Hepatocyte (in vitro differentiated cells): ENCODE measurements at regions not wholly inside any gene's neighbourhood (a gene's known extent, or its start where the extent isn't known, plus 50 kb on each side); places are given as distances from the start of the nearest gene placed in this dataset.

Source experiments
- DNase-seq: peaks from one replicate; pipeline ENCODE4 v3.0.0-alpha.2; 2016; ENCODE audit warnings: low spot score
- H2AFZ ChIP-seq: fragments of 200-600 bp; sonication (generic); 2 replicates; pipeline ENCODE4 v1.6.0; 2016; ENCODE audit warnings: antibody characterized with exemption, mild to moderate bottlenecking
- H3K27ac ChIP-seq: fragments of 200-600 bp; sonication (generic); 2 replicates; pipeline ENCODE4 v1.5.1; 2016; ENCODE audit warnings: mild to moderate bottlenecking
- H3K27me3 ChIP-seq: fragments of 200-600 bp; sonication (generic); 2 replicates; pipeline ENCODE4 v1.6.1; 2016
- H3K36me3 ChIP-seq: fragments of 200-600 bp; sonication (generic); replicated peaks from 2 replicates; pipeline ENCODE4 v1.5.1; 2016; ENCODE audit warnings: low read depth; ENCODE audit not compliant: insufficient read depth
- H3K4me1 ChIP-seq: fragments of 200-600 bp; sonication (generic); 2 replicates; pipeline ENCODE4 v1.5.1; 2016; ENCODE audit warnings: mild to moderate bottlenecking, moderate library complexity; ENCODE audit not compliant: insufficient read depth
- H3K4me2 ChIP-seq: fragments of 200-600 bp; sonication (generic); 2 replicates; pipeline ENCODE4 v1.6.0; 2016
- H3K4me3 ChIP-seq: fragments of 200-600 bp; sonication (generic); 2 replicates; pipeline ENCODE4 v1.5.1; 2016; ENCODE audit warnings: mild to moderate bottlenecking
- H3K79me2 ChIP-seq: fragments of 200-600 bp; sonication (generic); 2 replicates; pipeline ENCODE4 v1.6.0; 2017; ENCODE audit warnings: mild to moderate bottlenecking
- H3K9me2 ChIP-seq: fragments of 200-600 bp; sonication (generic); replicated peaks from 2 replicates; pipeline ENCODE4 v1.6.0; 2017; ENCODE audit warnings: mild to moderate bottlenecking; ENCODE audit not compliant: insufficient read depth
- H3K9me3 ChIP-seq: fragments of 200-600 bp; sonication (generic); 2 replicates; pipeline ENCODE4 v1.5.1; 2016; ENCODE audit warnings: low read depth, mild to moderate bottlenecking
- H4K20me1 ChIP-seq: fragments of 200-600 bp; sonication (generic); 2 replicates; pipeline ENCODE4 v1.6.0; 2016; ENCODE audit warnings: mild to moderate bottlenecking; ENCODE audit not compliant: insufficient read depth, poor library complexity, severe bottlenecking
- CTCF ChIP-seq: fragments of 200-600 bp; sonication (generic); IDR thresholded peaks from 2 replicates; pipeline ENCODE4 v1.5.1; 2016; ENCODE audit warnings: antibody characterized with exemption, mild to moderate bottlenecking; ENCODE audit not compliant: poor library complexity
- EZH2 ChIP-seq: fragments of 200-600 bp; sonication (generic); IDR thresholded peaks from 2 replicates; pipeline ENCODE4 v1.6.1; 2016; ENCODE audit warnings: antibody characterized with exemption, mild to moderate bottlenecking, borderline replicate concordance
- EZH2phosphoT487 ChIP-seq: fragments of 200-600 bp; sonication (generic); IDR thresholded peaks from one replicate; pipeline ENCODE4 v1.6.1; 2018; ENCODE audit warnings: antibody characterized with exemption, mild to moderate bottlenecking, low read depth, moderate library complexity; ENCODE audit not compliant: unreplicated experiment, severe bottlenecking
- WGBS: methylation state at CpG from one replicate; pipeline ENCODE4 v1.1.6; 2016; ENCODE audit warnings: low lambda C conversion rate; ENCODE audit errors: missing lambda C conversion rate; 5-methylcytosine and 5-hydroxymethylcytosine counted together

- Histone ChIP-seq H3K79me2 (no peaks in the 10 kb centered on the region), H3K36me3 (no peaks in the 10 kb centered on the region), H3K4me1 (no peaks in the 10 kb centered on the region), H2AFZ (no peak overlapping the region), H3K4me3 (no peak overlapping the region), H3K9me2 (no peaks in the 10 kb centered on the region), H3K4me2 (no peak overlapping the region), H3K27me3 (no peaks in the 10 kb centered on the region), H3K27ac (no peak overlapping the region), H4K20me1 (no peaks in the 10 kb centered on the region), H3K9me3 (no peaks in the 10 kb centered on the region)
- no peak for TF ChIP-seq EZH2
- no peak for TF ChIP-seq EZH2phosphoT487
- no peak for TF ChIP-seq CTCF
- no peak for DNase-seq
- WGBS = 69% methylated on average over 4 of the region's 4 CpGs
Measured at GRCh38 chr10:23755556-23755955, 316.7 kb downstream of the OTUD1 start.

DNA sequence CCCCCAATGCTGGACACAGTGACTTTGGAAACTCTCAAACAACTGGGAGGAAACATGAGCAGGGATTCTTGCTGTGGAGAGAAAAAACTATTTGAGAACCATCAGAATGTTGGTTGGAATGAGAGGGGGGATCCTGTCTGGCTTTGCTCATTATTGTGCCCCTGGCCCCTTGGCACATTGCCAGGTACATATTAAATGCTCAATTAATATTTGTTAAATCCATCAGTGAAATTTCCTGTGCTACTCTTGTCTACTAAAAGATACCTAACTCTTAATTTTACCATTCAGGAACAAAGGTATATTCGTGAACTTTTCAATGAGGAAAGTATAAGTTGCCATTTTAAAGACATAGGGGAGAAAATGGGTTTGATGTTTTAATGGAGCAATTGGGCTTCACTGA lies 329.4 kb downstream of the OTUD1 start:
- no peak for DNase-seq
- TF ChIP-seq CTCF (no peak), EZH2phosphoT487 (no peak), EZH2 (no peak)
- H3K9me3 ChIP-seq = no peaks in the 10 kb centered on the region
- H3K79me2 ChIP-seq = no peaks in the 10 kb centered on the region
- H3K9me2 ChIP-seq = no peaks in the 10 kb centered on the region
- no peak overlapping the region for H3K4me3 ChIP-seq
- no peak overlapping the region for H2AFZ ChIP-seq
- no peaks in the 10 kb centered on the region for H4K20me1 ChIP-seq
- H3K36me3 ChIP-seq = no peaks in the 10 kb centered on the region
- WGBS = 91% methylated on average over 1 of the region's 1 CpG
- no peak overlapping the region for H3K27ac ChIP-seq
- no peaks in the 10 kb centered on the region for H3K27me3 ChIP-seq
- H3K4me1 ChIP-seq = no peaks in the 10 kb centered on the region
- H3K4me2 ChIP-seq = no peak overlapping the region

GRCh38 chr10:23777153-23777552 lies 338.3 kb downstream of the OTUD1 start:
- no peaks in the 10 kb centered on the region for H3K4me1 ChIP-seq
- no peak for TF ChIP-seq EZH2phosphoT487
- TF ChIP-seq CTCF = no peak
- no peak for TF ChIP-seq EZH2
- no peaks in the 10 kb centered on the region for H3K9me2 ChIP-seq
- DNase-seq = no peak
- no peaks in the 10 kb centered on the region for H3K79me2 ChIP-seq
- no peaks in the 10 kb centered on the region for H3K27me3 ChIP-seq
- no peak overlapping the region for H3K4me3 ChIP-seq
- H2AFZ ChIP-seq = no peak overlapping the region
- H3K9me3 ChIP-seq = no peaks in the 10 kb centered on the region
- no peak overlapping the region for H3K4me2 ChIP-seq
- H3K36me3 ChIP-seq = no peaks in the 10 kb centered on the region
- H3K27ac ChIP-seq = no peak overlapping the region
- 28% methylated on average over 2 of the region's 2 CpGs for WGBS
- no peaks in the 10 kb centered on the region for H4K20me1 ChIP-seq

GRCh38 chr10:23779301-23779700 lies 340.4 kb downstream of the OTUD1 start:
- H3K27me3 ChIP-seq = no peaks in the 10 kb centered on the region
- no peak overlapping the region for H3K4me3 ChIP-seq
- no peaks in the 10 kb centered on the region for H3K36me3 ChIP-seq
- H3K4me2 ChIP-seq = no peak overlapping the region
- H2AFZ ChIP-seq = no peak overlapping the region
- DNase-seq = no peak
- H3K9me2 ChIP-seq = no peaks in the 10 kb centered on the region
- H3K9me3 ChIP-seq = no peaks in the 10 kb centered on the region
- WGBS = 74% methylated on average over 4 of the region's 4 CpGs
- TF ChIP-seq EZH2 (no peak), EZH2phosphoT487 (no peak), CTCF (no peak)
- H3K79me2 ChIP-seq = no peaks in the 10 kb centered on the region
- no peaks in the 10 kb centered on the region for H4K20me1 ChIP-seq
- no peaks in the 10 kb centered on the region for H3K4me1 ChIP-seq
- H3K27ac ChIP-seq = no peak overlapping the region
